ENCODE measurements at regions not wholly inside any gene's neighbourhood (a gene's known extent, or its start where the extent isn't known, plus 50 kb on each side); places are given as distances from the start of the nearest gene placed in this dataset.

DNA sequence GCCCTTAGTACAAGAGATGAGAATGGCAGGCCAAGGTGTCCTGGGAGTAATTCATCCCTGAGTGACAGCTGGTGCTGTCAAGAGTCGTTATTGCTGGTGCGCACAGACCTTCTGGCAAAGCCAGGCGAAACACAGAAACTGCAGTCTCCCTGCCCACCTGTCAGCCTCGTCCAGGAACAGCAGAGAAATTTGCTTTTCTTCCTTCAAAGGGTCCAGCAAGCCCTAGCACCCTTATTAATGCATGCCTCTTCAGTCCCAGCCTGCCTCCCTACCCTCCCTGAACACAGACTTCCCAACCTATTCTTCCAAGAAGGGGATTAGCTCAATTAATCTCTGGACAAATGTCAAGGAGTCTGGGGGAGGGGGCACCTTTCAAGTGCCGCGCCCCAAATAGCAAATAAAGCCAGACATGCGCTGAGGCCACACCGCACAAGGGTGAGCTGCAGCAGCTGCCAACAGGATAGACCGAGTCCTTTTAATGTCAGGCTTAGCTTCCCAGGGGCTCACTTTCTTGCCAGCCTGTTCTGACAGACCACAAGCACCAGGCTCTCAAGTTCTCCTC, 250.7 kb upstream of the RASGEF1B start:
- TF ChIP-seq, protein P1, sequence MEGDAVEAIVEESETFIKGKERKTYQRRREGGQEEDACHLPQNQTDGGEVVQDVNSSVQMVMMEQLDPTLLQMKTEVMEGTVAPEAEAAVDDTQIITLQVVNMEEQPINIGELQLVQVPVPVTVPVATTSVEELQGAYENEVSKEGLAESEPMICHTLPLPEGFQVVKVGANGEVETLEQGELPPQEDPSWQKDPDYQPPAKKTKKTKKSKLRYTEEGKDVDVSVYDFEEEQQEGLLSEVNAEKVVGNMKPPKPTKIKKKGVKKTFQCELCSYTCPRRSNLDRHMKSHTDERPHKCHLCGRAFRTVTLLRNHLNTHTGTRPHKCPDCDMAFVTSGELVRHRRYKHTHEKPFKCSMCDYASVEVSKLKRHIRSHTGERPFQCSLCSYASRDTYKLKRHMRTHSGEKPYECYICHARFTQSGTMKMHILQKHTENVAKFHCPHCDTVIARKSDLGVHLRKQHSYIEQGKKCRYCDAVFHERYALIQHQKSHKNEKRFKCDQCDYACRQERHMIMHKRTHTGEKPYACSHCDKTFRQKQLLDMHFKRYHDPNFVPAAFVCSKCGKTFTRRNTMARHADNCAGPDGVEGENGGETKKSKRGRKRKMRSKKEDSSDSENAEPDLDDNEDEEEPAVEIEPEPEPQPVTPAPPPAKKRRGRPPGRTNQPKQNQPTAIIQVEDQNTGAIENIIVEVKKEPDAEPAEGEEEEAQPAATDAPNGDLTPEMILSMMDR (IDR thresholded peaks at IDR 0.05 in 8 of 11, conservative IDR thresholded peaks at IDR 0.05 in 3 of 11), result no peak
- no peak for TF ChIP-seq POLR2A (IDR thresholded peaks at IDR 0.05)

Measured in spleen (tissue), 7 donors.